IMR-90 (cell line): ENCODE measurements at regions not wholly inside any gene's neighbourhood (a gene's known extent, or its start where the extent isn't known, plus 50 kb on each side); places are given as distances from the start of the nearest gene placed in this dataset.

ENCODE experiments used
- ATAC-seq: fragments of 200-7000 bp; cut with Tn5 transposase; 2 replicates; pipeline ENCODE4 v1.9.1; 2020; ENCODE audit warnings: low read depth, mild to moderate bottlenecking, moderate library complexity
- BruUV-seq: library from RNA; stranded (reverse); fragments of 400-500 nt; replicated peaks from 2 replicates; lab custom pipeline; 2021; lab: Mats Ljungman, UMichigan
- CTCF ChIA-PET: fragments of 300-600 bp; formaldehyde crosslinking; extraction: SDS; loops from one replicate; lab custom pipeline; 2021; ENCODE audit warnings: antibody characterized with exemption; lab: Yijun Ruan, JAX
- POLR2A ChIA-PET: fragments of 300-600 bp; sonication (Branson Sonifier 250); formaldehyde crosslinking; loops from one replicate; lab custom pipeline; 2022; ENCODE audit warnings: antibody characterized with exemption; ENCODE audit not compliant: unreplicated experiment; lab: Charles Lee
- DNase-seq: peaks from one replicate; pipeline ENCODE4 v3.0.0; 2013
- H2AFZ ChIP-seq: replicated peaks from 2 replicates; pipeline ENCODE3; 2013; ENCODE audit warnings: low read length, mild to moderate bottlenecking; ENCODE audit not compliant: poor library complexity
- H2AK5ac ChIP-seq: 2 replicates; pipeline ENCODE4 v1.6.1; 2013; ENCODE audit warnings: low read depth, low read length, inconsistent platforms
- H2AK9ac ChIP-seq: replicated peaks from 2 replicates; pipeline ENCODE3; 2013; ENCODE audit warnings: mild to moderate bottlenecking, low read depth, low read length, moderate library complexity; ENCODE audit not compliant: poor library complexity
- H2BK120ac ChIP-seq: 2 replicates; pipeline ENCODE4 v1.6.1; 2013; ENCODE audit warnings: low read depth, low read length, inconsistent platforms
- H2BK15ac ChIP-seq: 3 replicates; pipeline ENCODE4 v1.6.1; 2013; ENCODE audit warnings: low read depth, low read length, inconsistent platforms
- H2BK20ac ChIP-seq: 2 replicates; pipeline ENCODE4 v1.6.1; 2013; ENCODE audit warnings: low read depth, mild to moderate bottlenecking, inconsistent platforms, low read length, moderate library complexity
- H2BK5ac ChIP-seq: 2 replicates; pipeline ENCODE4 v1.6.1; 2013; ENCODE audit warnings: mild to moderate bottlenecking, low read depth, low read length, inconsistent platforms; ENCODE audit not compliant: poor library complexity, severe bottlenecking
- H3K14ac ChIP-seq: replicated peaks from 2 replicates; pipeline ENCODE4 v1.6.1; 2013; ENCODE audit warnings: low read depth, low read length, inconsistent platforms
- H3K18ac ChIP-seq: 2 replicates; pipeline ENCODE4 v1.6.1; 2013; ENCODE audit warnings: low read depth, low read length, control low read depth
- H3K23ac ChIP-seq: 2 replicates; pipeline ENCODE4 v1.6.1; 2013; ENCODE audit warnings: low read depth, low read length, inconsistent platforms
- H3K27ac ChIP-seq: 2 replicates; pipeline ENCODE4 v1.5.1; 2013; ENCODE audit warnings: mild to moderate bottlenecking, control low read depth, low read length; ENCODE audit not compliant: insufficient read depth
- H3K27me3 ChIP-seq: 2 replicates; pipeline ENCODE4 v1.6.1; 2013; ENCODE audit warnings: low read length; ENCODE audit not compliant: control insufficient read depth, insufficient read depth
- H3K36me3 ChIP-seq: 2 replicates; pipeline ENCODE4 v1.6.1; 2013; ENCODE audit warnings: low read length, mixed read lengths; ENCODE audit not compliant: control insufficient read depth, insufficient read depth
- H3K4ac ChIP-seq: 2 replicates; pipeline ENCODE4 v1.6.1; 2013; ENCODE audit warnings: low read depth, low read length, inconsistent platforms
- H3K4me1 ChIP-seq: 2 replicates; pipeline ENCODE4 v1.6.1; 2013; ENCODE audit warnings: low read length, mixed read lengths; ENCODE audit not compliant: control insufficient read depth, insufficient read depth
- H3K4me2 ChIP-seq: 2 replicates; pipeline ENCODE4 v1.6.1; 2013; ENCODE audit warnings: low read depth, mild to moderate bottlenecking, control low read depth, low read length, moderate library complexity
- H3K4me3 ChIP-seq: 2 replicates; pipeline ENCODE4 v1.5.1; 2013; ENCODE audit warnings: low read depth, mild to moderate bottlenecking, control low read depth, low read length, moderate library complexity; ENCODE audit not compliant: insufficient read depth
- H3K56ac ChIP-seq: 2 replicates; pipeline ENCODE4 v1.6.1; 2013; ENCODE audit warnings: low read length, inconsistent platforms; ENCODE audit not compliant: insufficient read depth; ENCODE audit errors: extremely low read depth
- H3K79me1 ChIP-seq, 2 experiments: 2 replicates each; pipeline ENCODE4 v1.6.1; 2013; ENCODE audit warnings: low read length in 2 of 2, inconsistent platforms in 1 of 2, low read depth in 1 of 2
- H3K9ac ChIP-seq: 2 replicates; pipeline ENCODE4 v1.6.1; 2013; ENCODE audit warnings: low read depth, low read length, control low read depth
- H3K9me1 ChIP-seq: 2 replicates; pipeline ENCODE4 v1.6.1; 2013; ENCODE audit warnings: low read length, inconsistent platforms; ENCODE audit not compliant: insufficient read depth
- H3K9me3 ChIP-seq: 2 replicates; pipeline ENCODE4 v1.6.1; 2013; ENCODE audit warnings: low read length; ENCODE audit not compliant: control insufficient read depth, insufficient read depth
- H4K20me1 ChIP-seq: 2 replicates; pipeline ENCODE4 v1.6.1; 2013; ENCODE audit warnings: low read length, inconsistent platforms; ENCODE audit not compliant: insufficient read depth
- H4K5ac ChIP-seq: 2 replicates; pipeline ENCODE4 v1.6.1; 2013; ENCODE audit warnings: mild to moderate bottlenecking, low read depth, low read length, control low read depth
- H4K8ac ChIP-seq, 2 experiments: 2 replicates each; pipeline ENCODE4 v1.6.1; 2013; ENCODE audit warnings: low read depth in 2 of 2, low read length in 2 of 2, control low read depth in 1 of 2, inconsistent platforms in 1 of 2
- H4K91ac ChIP-seq: 2 replicates; pipeline ENCODE4 v1.6.1; 2013; ENCODE audit warnings: low read depth, low read length, inconsistent platforms; ENCODE audit not compliant: insufficient read depth
- CHD1 ChIP-seq: IDR thresholded peaks from 2 replicates; pipeline ENCODE4 v1.6.1; 2012; ENCODE audit warnings: low read depth, low read length, improper control_type of control experiment
- CTCF ChIP-seq: conservative IDR thresholded peaks from 2 replicates; pipeline ENCODE4 v1.5.1; 2012; ENCODE audit warnings: mild to moderate bottlenecking, low read depth, low read length, improper control_type of control experiment
- RCOR1 ChIP-seq: IDR thresholded peaks from 2 replicates; pipeline ENCODE4 v1.6.1; 2012; ENCODE audit warnings: mild to moderate bottlenecking, low read length, improper control_type of control experiment; ENCODE audit not compliant: insufficient replicate concordance
- RFX5 ChIP-seq: IDR thresholded peaks from 2 replicates; pipeline ENCODE4 v1.8.0; 2012; ENCODE audit warnings: low read depth, mild to moderate bottlenecking, low read length, moderate library complexity
- SMC3 ChIP-seq: fragments of 150-350 bp; IDR thresholded peaks from 2 replicates; pipeline ENCODE4 v1.6.1; 2016; ENCODE audit warnings: low read depth, mild to moderate bottlenecking, antibody characterized with exemption, low read length, moderate library complexity
- WGBS, 2 experiments: methylation state at CpG; one replicate each; pipeline versions ENCODE4 v1.1.5 to v1.1.7; 2013; ENCODE audit warnings: missing lambda C conversion rate in 2 of 2; ENCODE audit not compliant: insufficient read length in 1 of 2; ENCODE audit errors: extremely low coverage in 2 of 2; 5-methylcytosine and 5-hydroxymethylcytosine counted together
- dilution Hi-C: fragments of 300-500 bp; cut with HindIII; formaldehyde crosslinking; loops from one replicate; pipeline ENCODE4 v1.14.3; 2018; ENCODE audit warnings: low sequenced_read_pairs; ENCODE audit not compliant: unreplicated experiment
- in situ Hi-C: fragments of 300-500 bp; cut with MboI; formaldehyde crosslinking; loops from 3 replicates; pipeline ENCODE4 v1.14.3; 2019; ENCODE audit warnings: low sequenced_read_pairs, inconsistent platforms, mixed read lengths
- intact Hi-C: fragments of 100-400 bp; cut with micrococcal nuclease; formaldehyde crosslinking; loops from 2 replicates; pipeline ENCODE4 v1.10.0; 2022

GRCh38 chr13:40457929-40458719, 208.3 kb downstream of the FOXO1 start:
- H3K4me2 ChIP-seq, result no peak overlapping the region
- H3K9me3 ChIP-seq, result no peaks in the 10 kb centered on the region
- H3K4me1 ChIP-seq, result no peaks in the 10 kb centered on the region
- no peak overlapping the region for H3K4me3 ChIP-seq
- dilution Hi-C loops, result no loop called here
- H3K4ac ChIP-seq, result no peak overlapping the region
- H3K56ac ChIP-seq, result no peak overlapping the region
- H3K27me3 ChIP-seq, result no peaks in the 10 kb centered on the region; the same call in 1 of the 2 replicates
- H2AFZ ChIP-seq, result no peak overlapping the region
- in situ Hi-C loops, result no loop called here
- intact Hi-C loops, result no loop called here
- no peaks in the 10 kb centered on the region for H4K20me1 ChIP-seq
- no peak overlapping the region for H3K18ac ChIP-seq
- no peaks in the 10 kb centered on the region for H3K36me3 ChIP-seq
- no peak overlapping the region for H4K91ac ChIP-seq
- BruUV-seq, result no TSS peak
- no peak for TF ChIP-seq CHD1
- no peak for TF ChIP-seq RFX5
- no peak for TF ChIP-seq SMC3
- no peak for TF ChIP-seq RCOR1
- TF ChIP-seq CTCF, result no peak
- H3K9me1 ChIP-seq, result no peaks in the 10 kb centered on the region
- no peak overlapping the region for H3K14ac ChIP-seq
- H2BK20ac ChIP-seq, result no peak overlapping the region
- ChIA-PET POLR2A (no interaction called here), CTCF (no interaction called here)
- WGBS, 2 experiments, result 94% methylated on average over 3 of the region's 12 CpGs; no CpG with 5 or more reads in 1 of the 2 experiments
- no peak overlapping the region for H4K5ac ChIP-seq
- no peak overlapping the region for H2BK15ac ChIP-seq
- no peak for ATAC-seq
- no peak overlapping the region for H2BK5ac ChIP-seq
- H3K27ac ChIP-seq, result no peak overlapping the region
- H3K79me1 ChIP-seq, result no peaks in the 10 kb centered on the region
- H3K23ac ChIP-seq, result no peak overlapping the region
- no peak overlapping the region for H2AK9ac ChIP-seq
- no peak overlapping the region for H2AK5ac ChIP-seq
- no peak overlapping the region for H2BK120ac ChIP-seq
- no peak overlapping the region for H4K8ac ChIP-seq
- no peak overlapping the region for H3K9ac ChIP-seq
- DNase-seq, result no peak
